ENCODE measurements at regions not wholly inside any gene's neighbourhood (a gene's known extent, or its start where the extent isn't known, plus 50 kb on each side); places are given as distances from the start of the nearest gene placed in this dataset.

DNA sequence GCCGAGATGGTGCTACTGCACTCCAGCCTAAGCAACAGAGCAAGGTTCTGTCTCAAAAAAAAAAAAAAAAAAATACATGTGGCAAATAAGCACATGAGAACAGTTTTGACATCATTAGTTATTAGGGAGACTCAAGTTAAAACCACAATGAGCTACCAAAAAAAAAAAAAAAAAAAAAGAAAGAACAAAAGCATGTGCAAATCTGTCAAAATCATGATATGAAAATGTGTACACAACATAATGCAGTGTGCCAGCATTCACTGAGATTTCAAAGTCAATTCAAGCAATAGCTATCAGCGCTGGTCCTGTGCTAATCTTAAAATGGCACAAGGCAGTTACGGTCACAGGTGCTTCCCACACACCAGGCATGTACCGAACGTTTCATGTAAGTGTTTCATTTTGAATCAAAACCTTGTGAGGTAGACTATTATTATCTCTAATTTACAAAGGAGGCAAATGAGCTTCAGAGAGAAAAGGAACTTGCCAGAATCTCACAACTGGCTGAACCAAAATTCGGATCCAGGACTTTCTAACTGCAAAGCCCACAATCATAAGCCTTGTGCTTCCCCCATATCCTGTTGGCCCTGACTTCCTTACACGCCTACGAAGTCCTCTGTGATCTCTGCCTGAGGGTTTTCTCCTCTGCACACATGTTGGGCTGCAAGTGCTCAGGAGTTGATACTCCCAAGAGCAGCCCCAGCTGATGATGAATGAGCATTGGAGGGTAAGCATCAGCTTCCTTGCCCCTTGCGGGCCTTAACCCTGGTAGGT lies 200.1 kb upstream of the PROK2 start:
- H3K9me3 ChIP-seq (replicated peaks; ENCODE audit: control insufficient read depth, insufficient read depth, low read length) = no peaks in the 10 kb centered on the region
- no peak overlapping the region for H3K27ac ChIP-seq (ENCODE audit: insufficient read depth, low read depth, low read length)
- ChIA-PET POLR2A (interaction anchor here (0.6 to 0.7 kb wide), 2 partner anchors 254 to 998 kb away, joined by 3 to 5 read pairs; no protein-coding TSS in a partner anchor), CTCF (interaction anchor here (0.7 to 1.4 kb wide), 4 partner anchors 25 to 671 kb away, joined by 3 read pairs; no protein-coding TSS in a partner anchor)
- dilution Hi-C loops (cut with MboI; ENCODE audit: extremely low pct_ligation_motif_present, low sequenced_read_pairs) = no loop called here
- FAIRE-seq = no peak
- H3K4me2 ChIP-seq (ENCODE audit: insufficient read depth, low read length) = no peak overlapping the region
- H4K20me1 ChIP-seq (replicated peaks; ENCODE audit: control insufficient read depth, extremely low read depth, insufficient read depth, low read length) = no peaks in the 10 kb centered on the region
- no peak for DNase-seq (ENCODE audit: low read depth, low spot score)
- no peaks in the 10 kb centered on the region for H3K27me3 ChIP-seq (ENCODE audit: control insufficient read depth in 2 of 2, insufficient read depth in 2 of 2, low read length in 2 of 2)
- H3K36me3 ChIP-seq (ENCODE audit: control insufficient read depth in 2 of 2, extremely low read depth in 1 of 2, insufficient read depth in 2 of 2, low read length in 2 of 2) = no peaks in the 10 kb centered on the region
- TF ChIP-seq POLR2AphosphoS5 (IDR thresholded peaks at IDR 0.05; ENCODE audit: insufficient read depth, low read depth, low read length) (no peak), JUN (IDR thresholded peaks at IDR 0.05; ENCODE audit: borderline replicate concordance, insufficient read depth, insufficient read length, low read depth) (no peak), GATA2 (IDR thresholded peaks at IDR 0.05; ENCODE audit: insufficient read depth, insufficient read length, low read depth, low read length) (no peak), MYC (IDR thresholded peaks at IDR 0.05; ENCODE audit: low read depth, low read length) (no peak), FOS (IDR thresholded peaks at IDR 0.05; ENCODE audit: borderline replicate concordance, insufficient read depth, low read length) (no peak), EZH2 (IDR thresholded peaks at IDR 0.05; ENCODE audit: borderline replicate concordance, low read depth, low read length, severe bottlenecking) (no peak), POLR2A (IDR thresholded peaks at IDR 0.05; ENCODE audit: low read depth, low read length) (no peak)
- TF ChIP-seq, protein P1, sequence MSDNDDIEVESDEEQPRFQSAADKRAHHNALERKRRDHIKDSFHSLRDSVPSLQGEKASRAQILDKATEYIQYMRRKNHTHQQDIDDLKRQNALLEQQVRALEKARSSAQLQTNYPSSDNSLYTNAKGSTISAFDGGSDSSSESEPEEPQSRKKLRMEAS (IDR thresholded peaks at IDR 0.05; ENCODE audit: insufficient read depth, insufficient read length) = no peak
- TF ChIP-seq, protein P2, sequence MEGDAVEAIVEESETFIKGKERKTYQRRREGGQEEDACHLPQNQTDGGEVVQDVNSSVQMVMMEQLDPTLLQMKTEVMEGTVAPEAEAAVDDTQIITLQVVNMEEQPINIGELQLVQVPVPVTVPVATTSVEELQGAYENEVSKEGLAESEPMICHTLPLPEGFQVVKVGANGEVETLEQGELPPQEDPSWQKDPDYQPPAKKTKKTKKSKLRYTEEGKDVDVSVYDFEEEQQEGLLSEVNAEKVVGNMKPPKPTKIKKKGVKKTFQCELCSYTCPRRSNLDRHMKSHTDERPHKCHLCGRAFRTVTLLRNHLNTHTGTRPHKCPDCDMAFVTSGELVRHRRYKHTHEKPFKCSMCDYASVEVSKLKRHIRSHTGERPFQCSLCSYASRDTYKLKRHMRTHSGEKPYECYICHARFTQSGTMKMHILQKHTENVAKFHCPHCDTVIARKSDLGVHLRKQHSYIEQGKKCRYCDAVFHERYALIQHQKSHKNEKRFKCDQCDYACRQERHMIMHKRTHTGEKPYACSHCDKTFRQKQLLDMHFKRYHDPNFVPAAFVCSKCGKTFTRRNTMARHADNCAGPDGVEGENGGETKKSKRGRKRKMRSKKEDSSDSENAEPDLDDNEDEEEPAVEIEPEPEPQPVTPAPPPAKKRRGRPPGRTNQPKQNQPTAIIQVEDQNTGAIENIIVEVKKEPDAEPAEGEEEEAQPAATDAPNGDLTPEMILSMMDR (IDR thresholded peaks at IDR 0.05; ENCODE audit: extremely low read depth in 1 of 2, insufficient read depth in 1 of 2, low read depth in 1 of 2, low read length in 2 of 2) = no peak
- intact Hi-C loops (cut with micrococcal nuclease) = no loop called here
- BruUV-seq (replicated peaks) = no TSS peak
- no peak overlapping the region for H3K4me3 ChIP-seq (replicated peaks in 1 of 3; ENCODE audit: insufficient read depth in 1 of 3, low read depth in 1 of 3, low read length in 3 of 3)
- H3K79me2 ChIP-seq (ENCODE audit: control insufficient read depth, insufficient read depth, low read length) = no peaks in the 10 kb centered on the region
- H3K9me1 ChIP-seq (replicated peaks; ENCODE audit: control insufficient read depth, extremely low read depth, insufficient read depth, low read length) = no peaks in the 10 kb centered on the region
- no peaks in the 10 kb centered on the region for H3K4me1 ChIP-seq (ENCODE audit: control insufficient read depth, extremely low read depth, insufficient read depth, low read length)
- no peak overlapping the region for H3K9ac ChIP-seq (replicated peaks; ENCODE audit: extremely low read depth, insufficient read depth, low read length)
- H2AFZ ChIP-seq (ENCODE audit: low read depth, low read length) = no peak overlapping the region

All from endothelial cell of umbilical vein (primary cell).